Suprapubic skin (tissue), 4 donors: ENCODE measurements at regions not wholly inside any gene's neighbourhood (a gene's known extent, or its start where the extent isn't known, plus 50 kb on each side); places are given as distances from the start of the nearest gene placed in this dataset.

Source experiments
- DNase-seq, 2 donors: peaks; one replicate each; pipeline ENCODE4 v3.0.0-alpha.2; 2019; ENCODE audit warnings: low spot score in 2 of 2
- H3K27ac ChIP-seq: fragments of 200-600 bp; sonication (generic); one replicate; pipeline ENCODE4 v1.5.1; 2019
- H3K27me3 ChIP-seq: fragments of 200-600 bp; sonication (generic); one replicate; pipeline ENCODE4 v1.5.1; 2019
- H3K36me3 ChIP-seq: fragments of 200-600 bp; sonication (generic); one replicate; pipeline ENCODE4 v1.5.1; 2019
- H3K4me1 ChIP-seq: fragments of 200-600 bp; sonication (generic); one replicate; pipeline ENCODE4 v1.5.1; 2019
- H3K4me3 ChIP-seq: fragments of 200-600 bp; sonication (generic); one replicate; pipeline ENCODE4 v1.5.1; 2019; ENCODE audit warnings: mild to moderate bottlenecking
- H3K9me3 ChIP-seq: fragments of 200-600 bp; sonication (generic); one replicate; pipeline ENCODE4 v1.5.1; 2019
- CTCF ChIP-seq, 2 donors: fragments of 200-600 bp in 1 of 2; fragments of 450-650 bp in 1 of 2; sonication (generic) in 1 of 2; IDR thresholded peaks; one replicate each; pipeline ENCODE4 v1.5.1; 2016 to 2019; ENCODE audit warnings: antibody characterized with exemption in 2 of 2, mild to moderate bottlenecking in 1 of 2, moderate library complexity in 1 of 2
- EP300 ChIP-seq: sonication (generic); formaldehyde crosslinking; IDR thresholded peaks from one replicate; pipeline ENCODE4 v1.6.1; 2017; ENCODE audit warnings: antibody characterized with exemption
- POLR2A ChIP-seq, 2 donors: fragments of 450-650 bp; IDR thresholded peaks; one replicate each; pipeline ENCODE4 v1.6.1; 2017; ENCODE audit warnings: antibody characterized with exemption in 2 of 2, mild to moderate bottlenecking in 2 of 2, moderate library complexity in 2 of 2
- POLR2AphosphoS5 ChIP-seq, 3 donors: sonication (generic); formaldehyde crosslinking; IDR thresholded peaks; one replicate each; pipeline ENCODE4 v1.6.1; 2017; ENCODE audit warnings: antibody characterized with exemption in 3 of 3
- WGBS: methylation state at CpG from one replicate; pipeline ENCODE4 v1.1.5; 2018; 5-methylcytosine and 5-hydroxymethylcytosine counted together

- DNase-seq, result no peak
- no peak for TF ChIP-seq CTCF (IDR thresholded peaks at IDR 0.05)
- TF ChIP-seq POLR2AphosphoS5 (IDR thresholded peaks at IDR 0.05), result no peak
- no peak for TF ChIP-seq EP300
- TF ChIP-seq POLR2A (IDR thresholded peaks at IDR 0.05), result no peak
- H3K9me3 ChIP-seq, result no peaks in the 10 kb centered on the region
- H3K36me3 ChIP-seq, result no peaks in the 10 kb centered on the region
- no peaks in the 10 kb centered on the region for H3K4me1 ChIP-seq
- no peak overlapping the region for H3K4me3 ChIP-seq
- H3K27me3 ChIP-seq, result no peaks in the 10 kb centered on the region
- H3K27ac ChIP-seq, result no peak overlapping the region
Observed at GRCh38 chr3:88991496-88991895, 115.9 kb upstream of the EPHA3 start.

- no peak overlapping the region for H3K27ac ChIP-seq
- H3K27me3 ChIP-seq, result no peaks in the 10 kb centered on the region
- H3K9me3 ChIP-seq, result no peaks in the 10 kb centered on the region
- TF ChIP-seq POLR2AphosphoS5 (IDR thresholded peaks at IDR 0.05) (no peak), EP300 (no peak), CTCF (IDR thresholded peaks at IDR 0.05) (no peak), POLR2A (IDR thresholded peaks at IDR 0.05) (no peak)
- no peaks in the 10 kb centered on the region for H3K4me1 ChIP-seq
- DNase-seq, result no peak
- 31% methylated on average over 3 of the region's 3 CpGs for WGBS
- H3K4me3 ChIP-seq, result no peak overlapping the region
- H3K36me3 ChIP-seq, result no peaks in the 10 kb centered on the region
Observed at GRCh38 chr3:88996691-88997090, 110.7 kb upstream of the EPHA3 start.

- no peaks in the 10 kb centered on the region for H3K9me3 ChIP-seq
- H3K27ac ChIP-seq, result no peak overlapping the region
- H3K36me3 ChIP-seq, result no peaks in the 10 kb centered on the region
- H3K27me3 ChIP-seq, result no peaks in the 10 kb centered on the region
- TF ChIP-seq POLR2A (IDR thresholded peaks at IDR 0.05) (no peak), CTCF (IDR thresholded peaks at IDR 0.05) (no peak), EP300 (no peak), POLR2AphosphoS5 (IDR thresholded peaks at IDR 0.05) (no peak)
- 64% methylated on average over 3 of the region's 3 CpGs for WGBS
- H3K4me3 ChIP-seq, result no peak overlapping the region
- no peaks in the 10 kb centered on the region for H3K4me1 ChIP-seq
- no peak for DNase-seq
Observed at GRCh38 chr3:88997260-88997659, 110.2 kb upstream of the EPHA3 start.

- Histone ChIP-seq H3K4me3 (no peak overlapping the region), H3K9me3 (no peaks in the 10 kb centered on the region), H3K27ac (no peak overlapping the region), H3K4me1 (no peaks in the 10 kb centered on the region), H3K27me3 (no peaks in the 10 kb centered on the region), H3K36me3 (no peaks in the 10 kb centered on the region)
- DNase-seq, result no peak
- WGBS, result 13% methylated on average over 1 of the region's 1 CpG
- no peak for TF ChIP-seq CTCF (IDR thresholded peaks at IDR 0.05)
- TF ChIP-seq POLR2A (IDR thresholded peaks at IDR 0.05), result no peak
- TF ChIP-seq POLR2AphosphoS5 (IDR thresholded peaks at IDR 0.05), result no peak
- no peak for TF ChIP-seq EP300
Observed at GRCh38 chr3:89000886-89001285, 106.5 kb upstream of the EPHA3 start.

GRCh38 chr3:89002191-89002590 lies 105.2 kb upstream of the EPHA3 start:
- WGBS, result 59% methylated on average over 5 of the region's 5 CpGs
- no peak for DNase-seq
- TF ChIP-seq EP300 (no peak), POLR2AphosphoS5 (IDR thresholded peaks at IDR 0.05) (no peak), POLR2A (IDR thresholded peaks at IDR 0.05) (no peak), CTCF (IDR thresholded peaks at IDR 0.05) (no peak)

More at GRCh38 chr3:89002191-89002590, 105.2 kb upstream of the EPHA3 start:
- no peaks in the 10 kb centered on the region for H3K36me3 ChIP-seq
- H3K4me1 ChIP-seq, result no peaks in the 10 kb centered on the region
- no peaks in the 10 kb centered on the region for H3K9me3 ChIP-seq
- no peaks in the 10 kb centered on the region for H3K27me3 ChIP-seq
- no peak overlapping the region for H3K27ac ChIP-seq
- no peak overlapping the region for H3K4me3 ChIP-seq
